SK-N-MC (cell line): ENCODE measurements at regions not wholly inside any gene's neighbourhood (a gene's known extent, or its start where the extent isn't known, plus 50 kb on each side); places are given as distances from the start of the nearest gene placed in this dataset.

ENCODE experiments used
- EZH2 ChIP-seq: fragments of 200-600 bp; sonication (generic); IDR thresholded peaks from one replicate; pipeline ENCODE4 v1.6.1; 2017; ENCODE audit warnings: antibody characterized with exemption
- FOXP2 ChIP-seq: optimal IDR thresholded peaks from 2 replicates; pipeline ENCODE3; 2011; ENCODE audit warnings: mild to moderate bottlenecking, moderate library complexity; ENCODE audit not compliant: insufficient read depth; ENCODE audit errors: extremely low read length, control extremely low read depth
- POLR2AphosphoS5 ChIP-seq: IDR thresholded peaks from 2 replicates; pipeline ENCODE4 v1.6.1; 2012; ENCODE audit warnings: mild to moderate bottlenecking, low read depth, low read length, borderline replicate concordance

DNA sequence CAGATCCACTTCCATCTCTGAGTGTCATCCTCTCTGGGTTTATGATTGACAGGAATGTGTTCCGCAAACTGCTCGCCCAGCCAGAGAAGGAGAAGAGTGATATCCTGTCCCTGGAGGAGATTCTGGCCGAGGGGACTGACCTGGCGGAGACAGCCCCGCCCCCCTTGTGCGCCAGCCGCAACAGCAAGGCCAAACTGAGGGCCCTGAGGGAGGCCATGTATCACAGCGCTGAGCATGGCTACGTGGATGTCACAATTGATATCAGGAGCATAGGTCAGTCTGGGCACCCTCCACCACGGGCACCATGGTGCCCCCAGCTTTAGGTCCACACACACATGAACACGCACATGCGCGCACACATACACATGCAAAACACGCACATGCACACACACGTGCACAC lies 67.5 kb upstream of the PWP1 start:
- no peak for TF ChIP-seq POLR2AphosphoS5
- no peak for TF ChIP-seq EZH2
- TF ChIP-seq FOXP2, result no peak
